Hepatocyte (in vitro differentiated cells): ENCODE measurements at regions not wholly inside any gene's neighbourhood (a gene's known extent, or its start where the extent isn't known, plus 50 kb on each side); places are given as distances from the start of the nearest gene placed in this dataset.
"Not testable (repeated sequence)": the region's sequence is repeated elsewhere in the genome, so short reads cannot be mapped to it uniquely, and the experiment has no call there.

Experiments used
- DNase-seq: peaks from one replicate; pipeline ENCODE4 v3.0.0-alpha.2; 2016; ENCODE audit warnings: low spot score
- H2AFZ ChIP-seq: fragments of 200-600 bp; sonication (generic); 2 replicates; pipeline ENCODE4 v1.6.0; 2016; ENCODE audit warnings: antibody characterized with exemption, mild to moderate bottlenecking
- H3K27ac ChIP-seq: fragments of 200-600 bp; sonication (generic); 2 replicates; pipeline ENCODE4 v1.5.1; 2016; ENCODE audit warnings: mild to moderate bottlenecking
- H3K27me3 ChIP-seq: fragments of 200-600 bp; sonication (generic); 2 replicates; pipeline ENCODE4 v1.6.1; 2016
- H3K36me3 ChIP-seq: fragments of 200-600 bp; sonication (generic); replicated peaks from 2 replicates; pipeline ENCODE4 v1.5.1; 2016; ENCODE audit warnings: low read depth; ENCODE audit not compliant: insufficient read depth
- H3K4me1 ChIP-seq: fragments of 200-600 bp; sonication (generic); 2 replicates; pipeline ENCODE4 v1.5.1; 2016; ENCODE audit warnings: mild to moderate bottlenecking, moderate library complexity; ENCODE audit not compliant: insufficient read depth
- H3K4me2 ChIP-seq: fragments of 200-600 bp; sonication (generic); 2 replicates; pipeline ENCODE4 v1.6.0; 2016
- H3K4me3 ChIP-seq: fragments of 200-600 bp; sonication (generic); 2 replicates; pipeline ENCODE4 v1.5.1; 2016; ENCODE audit warnings: mild to moderate bottlenecking
- H3K79me2 ChIP-seq: fragments of 200-600 bp; sonication (generic); 2 replicates; pipeline ENCODE4 v1.6.0; 2017; ENCODE audit warnings: mild to moderate bottlenecking
- H3K9me2 ChIP-seq: fragments of 200-600 bp; sonication (generic); replicated peaks from 2 replicates; pipeline ENCODE4 v1.6.0; 2017; ENCODE audit warnings: mild to moderate bottlenecking; ENCODE audit not compliant: insufficient read depth
- H3K9me3 ChIP-seq: fragments of 200-600 bp; sonication (generic); 2 replicates; pipeline ENCODE4 v1.5.1; 2016; ENCODE audit warnings: low read depth, mild to moderate bottlenecking
- H4K20me1 ChIP-seq: fragments of 200-600 bp; sonication (generic); 2 replicates; pipeline ENCODE4 v1.6.0; 2016; ENCODE audit warnings: mild to moderate bottlenecking; ENCODE audit not compliant: insufficient read depth, poor library complexity, severe bottlenecking
- EZH2 ChIP-seq: fragments of 200-600 bp; sonication (generic); IDR thresholded peaks from 2 replicates; pipeline ENCODE4 v1.6.1; 2016; ENCODE audit warnings: antibody characterized with exemption, mild to moderate bottlenecking, borderline replicate concordance
- EZH2phosphoT487 ChIP-seq: fragments of 200-600 bp; sonication (generic); IDR thresholded peaks from one replicate; pipeline ENCODE4 v1.6.1; 2018; ENCODE audit warnings: antibody characterized with exemption, mild to moderate bottlenecking, low read depth, moderate library complexity; ENCODE audit not compliant: unreplicated experiment, severe bottlenecking
- WGBS: methylation state at CpG from one replicate; pipeline ENCODE4 v1.1.6; 2016; ENCODE audit warnings: low lambda C conversion rate; ENCODE audit errors: missing lambda C conversion rate; 5-methylcytosine and 5-hydroxymethylcytosine counted together
- TF ChIP-seq, protein P1 (sequence below): fragments of 200-600 bp; sonication (generic); IDR thresholded peaks from 2 replicates; pipeline ENCODE4 v1.5.1; 2016; ENCODE audit warnings: antibody characterized with exemption, mild to moderate bottlenecking; ENCODE audit not compliant: poor library complexity

DNA sequence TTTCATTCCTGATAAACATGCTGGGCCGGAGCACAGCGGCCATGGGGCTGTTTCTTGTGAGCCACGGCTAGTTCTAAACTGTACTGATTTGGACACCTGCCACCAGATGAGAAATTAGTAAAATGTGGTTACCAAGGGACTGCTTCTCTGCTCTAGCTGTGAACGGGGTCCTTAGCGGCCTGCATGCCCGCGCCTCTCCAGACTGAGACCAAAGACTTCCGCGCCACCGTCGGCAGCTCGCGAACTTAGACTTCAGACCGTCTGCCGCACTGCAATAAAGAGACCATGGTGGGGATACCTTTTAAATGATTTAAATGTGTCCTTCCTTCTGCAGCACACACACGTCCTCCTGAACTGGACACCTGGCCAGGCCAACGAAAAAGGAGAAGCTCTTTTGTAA, 116.4 kb downstream of the BMS1 start:
- H3K4me2 ChIP-seq, result no peak overlapping the region
- H3K4me1 ChIP-seq, result no peaks in the 10 kb centered on the region
- no peaks in the 10 kb centered on the region for H3K79me2 ChIP-seq
- H3K9me3 ChIP-seq, result no peaks in the 10 kb centered on the region
- no peak for DNase-seq
- 92% methylated on average over 16 of the region's 17 CpGs for WGBS
- TF ChIP-seq, protein P1, sequence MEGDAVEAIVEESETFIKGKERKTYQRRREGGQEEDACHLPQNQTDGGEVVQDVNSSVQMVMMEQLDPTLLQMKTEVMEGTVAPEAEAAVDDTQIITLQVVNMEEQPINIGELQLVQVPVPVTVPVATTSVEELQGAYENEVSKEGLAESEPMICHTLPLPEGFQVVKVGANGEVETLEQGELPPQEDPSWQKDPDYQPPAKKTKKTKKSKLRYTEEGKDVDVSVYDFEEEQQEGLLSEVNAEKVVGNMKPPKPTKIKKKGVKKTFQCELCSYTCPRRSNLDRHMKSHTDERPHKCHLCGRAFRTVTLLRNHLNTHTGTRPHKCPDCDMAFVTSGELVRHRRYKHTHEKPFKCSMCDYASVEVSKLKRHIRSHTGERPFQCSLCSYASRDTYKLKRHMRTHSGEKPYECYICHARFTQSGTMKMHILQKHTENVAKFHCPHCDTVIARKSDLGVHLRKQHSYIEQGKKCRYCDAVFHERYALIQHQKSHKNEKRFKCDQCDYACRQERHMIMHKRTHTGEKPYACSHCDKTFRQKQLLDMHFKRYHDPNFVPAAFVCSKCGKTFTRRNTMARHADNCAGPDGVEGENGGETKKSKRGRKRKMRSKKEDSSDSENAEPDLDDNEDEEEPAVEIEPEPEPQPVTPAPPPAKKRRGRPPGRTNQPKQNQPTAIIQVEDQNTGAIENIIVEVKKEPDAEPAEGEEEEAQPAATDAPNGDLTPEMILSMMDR, result no peak
- TF ChIP-seq EZH2, result no peak
- no peak for TF ChIP-seq EZH2phosphoT487
- no peaks in the 10 kb centered on the region for H3K36me3 ChIP-seq
- no peaks in the 10 kb centered on the region for H3K9me2 ChIP-seq
- no peaks in the 10 kb centered on the region for H4K20me1 ChIP-seq
- H2AFZ ChIP-seq, result no peak overlapping the region
- H3K4me3 ChIP-seq, result no peak overlapping the region
- no peak overlapping the region for H3K27ac ChIP-seq
- no peaks in the 10 kb centered on the region for H3K27me3 ChIP-seq

DNA sequence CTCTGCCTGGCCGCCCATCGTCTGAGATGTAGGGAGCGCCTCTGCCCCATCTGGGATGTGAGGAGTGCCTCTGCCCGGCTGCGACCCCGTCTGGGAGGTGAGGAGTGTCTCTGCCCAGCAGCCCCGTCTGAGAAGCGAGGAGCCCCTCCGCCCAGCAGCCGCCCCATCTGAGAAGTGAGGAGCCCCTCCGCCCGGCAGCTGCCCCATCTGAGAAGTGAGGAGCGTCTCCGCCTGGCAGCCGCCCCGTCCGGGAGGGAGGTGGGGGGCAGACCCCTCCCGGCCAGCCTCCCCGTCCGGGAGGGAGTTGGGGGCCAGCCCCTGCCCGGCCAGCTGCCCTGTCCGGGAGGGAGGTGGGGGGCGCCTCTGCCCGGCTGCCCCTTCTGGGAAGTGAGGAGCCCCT, 117.8 kb downstream of the BMS1 start:
- H3K4me1 ChIP-seq, H4K20me1 ChIP-seq, H3K27ac ChIP-seq, H3K79me2 ChIP-seq, DNase-seq, H3K4me3 ChIP-seq, H2AFZ ChIP-seq, H3K36me3 ChIP-seq, H3K9me2 ChIP-seq, H3K4me2 ChIP-seq, H3K9me3 ChIP-seq, H3K27me3 ChIP-seq: not testable (repeated sequence)
- WGBS, result 98% methylated on average over 9 of the region's 24 CpGs

DNA sequence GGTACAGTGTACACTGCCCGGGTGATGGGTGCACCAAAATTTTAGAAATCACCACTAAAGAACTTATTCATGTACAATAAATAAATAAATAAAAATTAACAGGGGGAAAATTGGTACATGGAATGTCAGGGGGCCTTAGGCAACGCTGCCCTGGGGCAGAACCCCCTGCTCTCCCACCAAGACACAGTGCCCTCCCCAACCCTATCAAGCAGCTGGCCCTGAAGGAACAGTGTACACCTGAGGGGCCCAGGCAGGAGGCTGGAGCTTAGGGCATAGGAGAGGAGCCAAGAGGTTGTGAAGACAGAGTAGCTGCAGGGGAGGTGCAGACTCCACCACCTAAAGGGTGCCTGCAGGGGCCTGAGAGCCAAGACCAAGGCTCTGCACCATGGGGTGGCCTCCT, 128.8 kb downstream of the BMS1 start:
- 81% methylated on average over 2 of the region's 2 CpGs for WGBS
- H3K27ac ChIP-seq, result no peak overlapping the region
- DNase-seq, result no peak
- no peaks in the 10 kb centered on the region for H3K4me1 ChIP-seq
- H3K4me3 ChIP-seq, result no peak overlapping the region
- no peaks in the 10 kb centered on the region for H3K9me2 ChIP-seq
- no peaks in the 10 kb centered on the region for H4K20me1 ChIP-seq
- H3K36me3 ChIP-seq, result no peaks in the 10 kb centered on the region
- no peak overlapping the region for H2AFZ ChIP-seq
- H3K9me3 ChIP-seq, result no peaks in the 10 kb centered on the region
- no peak overlapping the region for H3K4me2 ChIP-seq
- TF ChIP-seq, protein P1, result no peak
- no peak for TF ChIP-seq EZH2
- no peak for TF ChIP-seq EZH2phosphoT487
- no peaks in the 10 kb centered on the region for H3K27me3 ChIP-seq
- no peaks in the 10 kb centered on the region for H3K79me2 ChIP-seq

DNA sequence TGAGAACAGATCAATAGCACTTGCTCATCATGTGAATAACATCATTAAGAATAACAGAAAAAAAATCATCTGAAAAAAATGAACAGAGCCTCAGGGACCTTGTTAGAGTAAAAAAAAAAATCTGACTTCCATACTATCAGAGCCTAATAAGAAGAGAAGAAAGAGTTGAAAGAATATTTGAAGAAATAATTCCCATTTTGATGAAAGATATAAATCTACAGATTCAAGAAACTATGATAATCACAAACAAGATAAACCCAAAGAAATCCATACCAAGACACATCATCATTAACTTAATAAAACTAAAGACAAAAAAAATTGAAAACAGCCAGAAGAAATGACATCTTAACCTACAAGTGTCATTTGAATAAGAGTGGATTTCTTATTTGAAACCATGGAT, 134.4 kb downstream of the BMS1 start:
- H3K36me3 ChIP-seq, result no peaks in the 10 kb centered on the region
- no peak for TF ChIP-seq EZH2
- TF ChIP-seq, protein P1, result no peak
- TF ChIP-seq EZH2phosphoT487, result no peak
- no peaks in the 10 kb centered on the region for H3K9me3 ChIP-seq
- H3K9me2 ChIP-seq, result no peaks in the 10 kb centered on the region
- no peaks in the 10 kb centered on the region for H3K79me2 ChIP-seq
- H3K4me1 ChIP-seq, result no peaks in the 10 kb centered on the region
- H2AFZ ChIP-seq, result no peak overlapping the region
- H3K27ac ChIP-seq, result no peak overlapping the region
- H4K20me1 ChIP-seq, result no peaks in the 10 kb centered on the region
- H3K27me3 ChIP-seq, result no peaks in the 10 kb centered on the region
- H3K4me2 ChIP-seq, result no peak overlapping the region
- no peak overlapping the region for H3K4me3 ChIP-seq
- no peak for DNase-seq
